GM06990 (cell line): ENCODE measurements at regions not wholly inside any gene's neighbourhood (a gene's known extent, or its start where the extent isn't known, plus 50 kb on each side); places are given as distances from the start of the nearest gene placed in this dataset.
"Not testable (repeated sequence)": the region's sequence is repeated elsewhere in the genome, so short reads cannot be mapped to it uniquely, and the experiment has no call there.

Experiments used
- DNase-seq: peaks from one replicate; pipeline ENCODE4 v3.0.0-alpha.2; 2011; ENCODE audit not compliant: insufficient read length; ENCODE audit errors: extremely low read depth
- H3K27me3 ChIP-seq: replicated peaks from 2 replicates; pipeline ENCODE4 v1.6.0; 2011; ENCODE audit warnings: low read length; ENCODE audit not compliant: control insufficient read depth, insufficient read depth
- H3K36me3 ChIP-seq: 2 replicates; pipeline ENCODE4 v1.5.1; 2011; ENCODE audit warnings: low read length; ENCODE audit not compliant: control insufficient read depth, insufficient read depth
- H3K4me3 ChIP-seq: replicated peaks from 2 replicates; pipeline ENCODE4 v1.5.1; 2011; ENCODE audit warnings: low read depth, mild to moderate bottlenecking, control low read depth, low read length
- TF ChIP-seq, protein P1 (sequence below): IDR thresholded peaks from 2 replicates; pipeline ENCODE4 v1.5.1; 2011; ENCODE audit warnings: low read length, control low read depth, mild to moderate bottlenecking, inconsistent platforms; ENCODE audit not compliant: insufficient read depth, poor library complexity, severe bottlenecking

DNA sequence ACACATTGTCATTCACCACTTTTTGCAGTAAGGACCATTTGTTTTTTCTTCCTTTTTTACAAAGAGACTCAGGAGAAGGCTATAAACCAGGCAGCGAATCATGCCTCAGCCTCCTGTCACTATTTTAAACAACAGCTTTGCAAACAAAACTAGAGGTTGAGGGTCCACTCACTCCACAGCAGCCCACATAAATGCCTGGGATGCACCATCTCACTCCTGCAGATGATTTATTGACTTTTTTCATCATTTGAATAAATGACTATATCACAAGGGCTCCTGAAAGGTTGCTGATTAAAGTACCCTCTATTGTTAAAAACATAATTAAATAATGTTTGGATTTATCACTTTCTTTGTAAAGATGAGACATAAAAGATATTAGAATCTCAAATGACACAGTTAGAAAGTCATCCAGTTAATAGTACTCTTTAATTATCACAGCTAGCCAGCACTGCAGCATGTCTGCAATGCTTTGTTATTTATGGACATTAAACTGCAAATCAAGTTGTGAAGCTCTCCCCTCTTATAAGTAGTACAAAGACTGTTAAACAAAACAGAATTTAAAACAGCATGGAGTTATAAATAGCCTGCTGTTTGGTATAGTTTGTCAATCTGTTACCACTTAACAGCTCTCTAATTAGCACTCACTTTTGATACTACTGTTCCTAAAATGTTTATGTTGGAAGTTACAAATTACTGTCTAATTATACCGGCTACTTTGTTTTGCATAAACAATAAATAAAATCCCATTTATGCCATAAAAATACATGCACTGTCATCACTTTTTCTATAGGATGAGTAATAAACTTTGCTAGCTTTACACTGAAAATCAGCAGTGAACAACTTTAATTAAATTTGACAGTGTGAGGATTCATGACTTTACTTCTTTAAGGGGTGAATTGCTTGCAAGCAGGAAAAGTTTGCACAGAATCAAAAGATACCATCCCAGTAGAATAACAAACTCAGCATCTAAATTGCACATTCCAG, 853.2 kb downstream of the UQCRFS1 start:
- Histone ChIP-seq H3K27me3 (no peaks in the 10 kb centered on the region), H3K36me3 (no peaks in the 10 kb centered on the region), H3K4me3 (no peak overlapping the region)
- DNase-seq, result no peak
- TF ChIP-seq, protein P1, sequence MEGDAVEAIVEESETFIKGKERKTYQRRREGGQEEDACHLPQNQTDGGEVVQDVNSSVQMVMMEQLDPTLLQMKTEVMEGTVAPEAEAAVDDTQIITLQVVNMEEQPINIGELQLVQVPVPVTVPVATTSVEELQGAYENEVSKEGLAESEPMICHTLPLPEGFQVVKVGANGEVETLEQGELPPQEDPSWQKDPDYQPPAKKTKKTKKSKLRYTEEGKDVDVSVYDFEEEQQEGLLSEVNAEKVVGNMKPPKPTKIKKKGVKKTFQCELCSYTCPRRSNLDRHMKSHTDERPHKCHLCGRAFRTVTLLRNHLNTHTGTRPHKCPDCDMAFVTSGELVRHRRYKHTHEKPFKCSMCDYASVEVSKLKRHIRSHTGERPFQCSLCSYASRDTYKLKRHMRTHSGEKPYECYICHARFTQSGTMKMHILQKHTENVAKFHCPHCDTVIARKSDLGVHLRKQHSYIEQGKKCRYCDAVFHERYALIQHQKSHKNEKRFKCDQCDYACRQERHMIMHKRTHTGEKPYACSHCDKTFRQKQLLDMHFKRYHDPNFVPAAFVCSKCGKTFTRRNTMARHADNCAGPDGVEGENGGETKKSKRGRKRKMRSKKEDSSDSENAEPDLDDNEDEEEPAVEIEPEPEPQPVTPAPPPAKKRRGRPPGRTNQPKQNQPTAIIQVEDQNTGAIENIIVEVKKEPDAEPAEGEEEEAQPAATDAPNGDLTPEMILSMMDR, result no peak

DNA sequence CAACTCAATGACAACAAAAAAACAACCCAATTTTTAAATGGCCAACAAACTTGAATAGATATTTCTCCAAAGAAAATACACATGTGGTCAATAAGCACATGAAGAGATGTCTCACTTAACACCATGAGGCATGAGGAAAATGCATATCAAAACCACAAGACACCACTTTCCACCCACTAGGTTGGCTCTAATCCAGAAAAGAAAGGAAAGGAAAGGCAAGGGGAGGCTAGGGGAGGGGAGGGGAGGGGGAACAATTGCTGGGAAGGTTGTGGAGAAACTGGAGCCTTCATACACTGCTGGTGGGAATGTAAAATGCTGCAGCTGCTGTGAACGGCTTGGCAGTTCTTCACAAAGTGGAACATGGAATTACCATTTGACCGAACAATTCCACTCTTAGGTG, 854.3 kb downstream of the UQCRFS1 start:
- DNase-seq, result no peak
- H3K36me3 ChIP-seq, result no peaks in the 10 kb centered on the region
- no peak overlapping the region for H3K4me3 ChIP-seq
- no peaks in the 10 kb centered on the region for H3K27me3 ChIP-seq
- TF ChIP-seq, protein P1, result no peak

DNA sequence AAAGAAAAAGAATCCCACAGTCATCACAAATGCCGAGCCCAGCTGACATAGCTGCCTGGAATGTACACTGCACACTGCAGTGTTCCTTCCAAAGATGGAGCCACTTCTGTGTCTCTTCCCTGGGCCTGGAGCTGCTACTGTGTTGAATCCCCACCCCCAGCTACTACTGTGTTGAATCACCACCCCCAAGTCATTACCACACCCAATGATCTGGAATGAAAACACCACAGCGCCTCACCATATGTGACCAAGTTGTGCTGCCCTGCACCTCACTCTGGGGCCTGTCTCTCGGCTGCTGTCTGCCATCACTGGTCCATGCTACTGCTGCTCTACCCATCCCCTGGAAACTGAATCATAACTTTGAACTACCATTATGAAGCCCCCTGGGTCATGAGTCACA, 861.2 kb downstream of the UQCRFS1 start:
- TF ChIP-seq, protein P1, result no peak
- H3K27me3 ChIP-seq, result no peaks in the 10 kb centered on the region
- DNase-seq, result no peak

DNA sequence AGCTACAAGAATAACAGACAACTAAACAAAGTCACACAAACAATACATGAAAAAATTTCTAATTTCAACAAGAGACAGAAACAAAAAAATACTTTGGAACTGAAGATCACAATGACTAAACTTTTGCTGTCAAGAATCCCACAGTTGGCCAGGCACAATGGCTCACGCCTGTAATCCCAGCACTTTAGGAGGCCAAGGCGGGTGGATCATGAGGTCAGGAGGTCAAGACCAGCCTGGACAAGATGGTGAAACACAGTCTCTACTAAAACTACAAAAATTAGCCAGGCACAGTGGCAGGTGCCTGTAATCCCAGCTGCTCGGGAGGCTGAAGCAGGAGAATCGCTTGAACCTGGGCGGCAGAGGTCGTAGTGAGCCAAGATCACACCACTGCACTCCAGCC, 861.6 kb downstream of the UQCRFS1 start:
- not testable (repeated sequence) for DNase-seq, H3K4me3 ChIP-seq, H3K36me3 ChIP-seq, H3K27me3 ChIP-seq

More for the DNA sequence above, 861.2 kb downstream of the UQCRFS1 start:
- no peaks in the 10 kb centered on the region for H3K36me3 ChIP-seq
- no peak overlapping the region for H3K4me3 ChIP-seq

DNA sequence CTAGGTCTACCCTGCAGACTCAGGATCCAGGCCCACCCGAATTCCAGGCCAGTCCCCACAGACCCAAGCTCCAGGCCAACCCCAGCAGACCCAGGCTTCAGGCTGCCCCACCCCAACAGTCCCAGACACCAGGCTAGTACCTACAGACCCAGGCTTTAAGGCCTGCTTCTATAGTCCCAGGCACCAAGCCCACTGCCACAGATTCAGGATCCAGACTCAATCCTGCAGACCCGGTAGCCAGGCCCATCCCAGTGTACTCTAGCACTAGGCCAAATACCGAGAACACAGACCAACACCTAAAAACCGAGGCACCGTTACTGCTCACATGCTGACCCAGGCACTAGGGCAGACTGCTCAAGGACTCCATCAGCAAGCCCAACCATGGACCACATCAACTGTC, 862.3 kb downstream of the UQCRFS1 start:
- Histone ChIP-seq H3K4me3 (no peak overlapping the region), H3K27me3 (no peaks in the 10 kb centered on the region), H3K36me3 (no peaks in the 10 kb centered on the region)
- DNase-seq, result no peak
- TF ChIP-seq, protein P1, result no peak

DNA sequence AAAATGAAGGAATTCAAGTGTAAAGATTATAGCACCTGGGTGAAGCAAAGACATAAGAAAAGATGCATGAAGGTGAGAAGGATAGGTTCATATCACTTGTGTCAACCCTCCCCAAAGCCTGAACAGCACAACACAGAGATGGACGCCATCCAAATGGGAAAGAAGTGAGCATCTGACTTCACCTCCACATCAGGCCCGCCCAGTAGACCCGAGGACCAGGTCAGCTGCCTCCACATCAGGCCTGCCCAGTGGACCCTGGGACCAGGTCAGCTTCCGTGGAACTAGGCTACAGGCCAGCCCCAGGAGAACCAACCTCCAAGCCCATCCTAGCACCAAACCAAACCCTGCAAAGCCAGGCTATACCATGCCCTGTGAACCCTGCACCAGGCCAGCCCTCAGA, 862.9 kb downstream of the UQCRFS1 start:
- Histone ChIP-seq H3K27me3 (no peaks in the 10 kb centered on the region), H3K4me3 (no peak overlapping the region), H3K36me3 (no peaks in the 10 kb centered on the region)
- DNase-seq, result no peak
- TF ChIP-seq, protein P1, result no peak
